HCT116 (cell line): ENCODE measurements at regions not wholly inside any gene's neighbourhood (a gene's known extent, or its start where the extent isn't known, plus 50 kb on each side); places are given as distances from the start of the nearest gene placed in this dataset.

Experiments used
- CTCF ChIP-seq, 3 experiments: fragments of 200-600 bp in 1 of 3; sonication (generic) in 1 of 3; IDR thresholded peaks in 2 of 3; conservative IDR thresholded peaks in 1 of 3; 2 replicates each; pipeline ENCODE4 v1.5.1; 2012 to 2017; ENCODE audit warnings: low read depth in 2 of 3, low read length in 2 of 3, antibody characterized with exemption in 1 of 3, borderline replicate concordance in 1 of 3, control low read depth in 1 of 3, mild to moderate bottlenecking in 1 of 3, mixed read lengths in 1 of 3, mixed run types in 1 of 3, moderate library complexity in 1 of 3; ENCODE audit not compliant: insufficient read depth in 1 of 3
- EGR1 ChIP-seq: IDR thresholded peaks from 2 replicates; pipeline ENCODE4 v1.6.1; 2012; ENCODE audit warnings: low read depth
- ELF1 ChIP-seq: IDR thresholded peaks from 2 replicates; pipeline ENCODE4 v1.6.1; 2012; ENCODE audit warnings: low read depth, borderline replicate concordance
- EZH2 ChIP-seq: fragments of 200-600 bp; sonication (generic); IDR thresholded peaks from 2 replicates; pipeline ENCODE4 v1.6.1; 2017; ENCODE audit warnings: antibody characterized with exemption, mixed run types
- EZH2phosphoT487 ChIP-seq: fragments of 200-600 bp; IDR thresholded peaks from 2 replicates; pipeline ENCODE4 v1.6.1; 2018; ENCODE audit warnings: antibody characterized with exemption, borderline replicate concordance
- POLR2A ChIP-seq: IDR thresholded peaks from 2 replicates; pipeline ENCODE4 v1.7.0; 2011; ENCODE audit warnings: borderline replicate concordance; ENCODE audit not compliant: insufficient read depth, insufficient read length; ENCODE audit errors: extremely low read depth
- POLR2AphosphoS5 ChIP-seq: IDR thresholded peaks from 2 replicates; pipeline ENCODE4 v1.6.1; 2011; ENCODE audit warnings: mild to moderate bottlenecking, low read depth, low read length, moderate library complexity
- SIN3A ChIP-seq: IDR thresholded peaks from 2 replicates; pipeline ENCODE4 v1.6.1; 2012; ENCODE audit warnings: low read depth
- ZBTB33 ChIP-seq: IDR thresholded peaks from 2 replicates; pipeline ENCODE4 v1.6.1; 2011; ENCODE audit warnings: mild to moderate bottlenecking, low read length, moderate library complexity; ENCODE audit not compliant: insufficient replicate concordance; ENCODE audit errors: extremely low read depth

- TF ChIP-seq CTCF (IDR thresholded peaks at IDR 0.05 in 2 of 3, conservative IDR thresholded peaks at IDR 0.05 in 1 of 3; ENCODE audit: borderline replicate concordance in 1 of 3, insufficient read depth in 1 of 3, low read depth in 2 of 3, low read length in 2 of 3) (no peak), ZBTB33 (no peak), POLR2AphosphoS5 (no peak), POLR2A (no peak), SIN3A (no peak), ELF1 (no peak), EZH2phosphoT487 (no peak), EZH2 (no peak), EGR1 (no peak)
Observed at GRCh38 chr20:39795401-39796272, 833.5 kb downstream of the DHX35 start.
